H1 (cell line): ENCODE measurements at regions not wholly inside any gene's neighbourhood (a gene's known extent, or its start where the extent isn't known, plus 50 kb on each side); places are given as distances from the start of the nearest gene placed in this dataset.

Experiments used
- CTCF ChIA-PET: fragments of 300-600 bp; sonication (Branson Sonifier 250); formaldehyde crosslinking; loops from one replicate; lab custom pipeline; 2021; ENCODE audit not compliant: partially characterized antibody; lab: Charles Lee
- POLR2A ChIA-PET: fragments of 300-600 bp; sonication (Branson Sonifier 250); formaldehyde crosslinking; loops from one replicate; lab custom pipeline; 2021; ENCODE audit warnings: inconsistent platforms; ENCODE audit not compliant: partially characterized antibody; lab: Charles Lee
- DNase-seq, 2 experiments: peaks; one replicate each; pipeline versions ENCODE4 v3.0.0 to v3.0.0-alpha.2; 2010 to 2022; ENCODE audit warnings: low spot score in 2 of 2, low read depth in 1 of 2, mixed read lengths in 1 of 2
- FAIRE-seq: peaks from 2 replicates; lab custom pipeline; 2011; peaks lifted over from hg19 to GRCh38; lab: Jason Lieb, UNC
- H2AFZ ChIP-seq: 2 replicates; pipeline ENCODE4 v1.8.1; 2012; ENCODE audit warnings: low read length, inconsistent platforms
- H2AK5ac ChIP-seq: 2 replicates; pipeline ENCODE4 v1.6.1; 2013; ENCODE audit warnings: low read depth, low read length
- H2BK120ac ChIP-seq: replicated peaks from 2 replicates; pipeline ENCODE3; 2013; ENCODE audit warnings: low read depth, low read length, inconsistent platforms
- H2BK12ac ChIP-seq: 2 replicates; pipeline ENCODE4 v1.6.1; 2013; ENCODE audit warnings: low read depth, low read length
- H2BK15ac ChIP-seq: 2 replicates; pipeline ENCODE4 v1.6.1; 2013; ENCODE audit warnings: low read length
- H2BK20ac ChIP-seq: 2 replicates; pipeline ENCODE4 v1.6.1; 2013; ENCODE audit warnings: low read length
- H2BK5ac ChIP-seq: 2 replicates; pipeline ENCODE4 v1.6.1; 2013; ENCODE audit warnings: low read depth, low read length
- H3K14ac ChIP-seq: 2 replicates; pipeline ENCODE4 v1.6.1; 2013; ENCODE audit warnings: inconsistent platforms; ENCODE audit not compliant: insufficient read length
- H3K18ac ChIP-seq: 2 replicates; pipeline ENCODE4 v1.6.1; 2013; ENCODE audit warnings: low read length; ENCODE audit errors: extremely low read depth
- H3K23ac ChIP-seq: 2 replicates; pipeline ENCODE4 v1.6.1; 2013; ENCODE audit warnings: inconsistent platforms; ENCODE audit not compliant: insufficient read length
- H3K23me2 ChIP-seq: 2 replicates; pipeline ENCODE4 v1.6.1; 2013; ENCODE audit warnings: low read depth, low read length
- H3K27ac ChIP-seq: 2 replicates; pipeline ENCODE4 v1.6.1; 2011; ENCODE audit warnings: low read depth, low read length, inconsistent platforms
- H3K27me3 ChIP-seq, 4 experiments: replicated peaks in 1 of 4; 1 replicate in 1 of 4; 2 replicates in 3 of 4; pipeline versions ENCODE4 v1.6.1 to v1.8.1; 2011 to 2013; ENCODE audit warnings: low read length in 3 of 4, mild to moderate bottlenecking in 3 of 4, inconsistent platforms in 2 of 4, mixed read lengths in 2 of 4, moderate library complexity in 1 of 4; ENCODE audit not compliant: control insufficient read depth in 3 of 4, insufficient read depth in 3 of 4; ENCODE audit errors: extremely low read depth in 1 of 4
- H3K36me3 ChIP-seq, 4 experiments: 2 replicates each; pipeline versions ENCODE4 v1.6.1 to v1.8.1; 2011 to 2013; ENCODE audit warnings: mild to moderate bottlenecking in 4 of 4, low read length in 3 of 4, moderate library complexity in 2 of 4, control low read depth in 1 of 4, inconsistent platforms in 1 of 4; ENCODE audit not compliant: insufficient read depth in 4 of 4, control insufficient read depth in 2 of 4
- H3K4ac ChIP-seq: replicated peaks from 2 replicates; pipeline ENCODE3; 2013; ENCODE audit warnings: low read length, low read depth, mixed read lengths, inconsistent platforms; ENCODE audit not compliant: insufficient read length
- H3K4me1 ChIP-seq, 4 experiments: replicated peaks in 1 of 4; 1 replicate in 1 of 4; 2 replicates in 3 of 4; pipeline versions ENCODE4 v1.6.1 to v1.8.1; 2011 to 2013; ENCODE audit warnings: low read length in 3 of 4, inconsistent platforms in 2 of 4, mixed read lengths in 1 of 4; ENCODE audit not compliant: insufficient read depth in 4 of 4, control insufficient read depth in 3 of 4
- H3K4me2 ChIP-seq, 2 experiments: 2 replicates each; pipeline versions ENCODE4 v1.6.1 to v1.8.1; 2011 to 2013; ENCODE audit warnings: low read depth in 2 of 2, low read length in 2 of 2, control low read depth in 1 of 2, inconsistent platforms in 1 of 2, mild to moderate bottlenecking in 1 of 2; ENCODE audit not compliant: insufficient read depth in 1 of 2
- H3K4me3 ChIP-seq, 4 experiments: fragments of 200-600, 300-600 bp in 1 of 4; sonication (generic), shearing (Covaris generic), sonication (Bioruptor Twin) in 1 of 4; 2 replicates each; pipeline versions ENCODE4 v1.5.1 to v1.8.1; 2011 to 2016; ENCODE audit warnings: low read length in 4 of 4, low read depth in 3 of 4, control low read depth in 2 of 4, inconsistent platforms in 2 of 4, mild to moderate bottlenecking in 2 of 4, mixed read lengths in 1 of 4, moderate library complexity in 1 of 4; ENCODE audit not compliant: insufficient read depth in 2 of 4; ENCODE audit errors: extremely low read depth in 1 of 4
- H3K56ac ChIP-seq: replicated peaks from 2 replicates; pipeline ENCODE3; 2013; ENCODE audit warnings: low read depth, mild to moderate bottlenecking, mixed read lengths, low read length, inconsistent platforms; ENCODE audit not compliant: insufficient read length
- H3K79me1 ChIP-seq: 2 replicates; pipeline ENCODE4 v1.6.1; 2013; ENCODE audit warnings: low read depth, low read length, control low read depth
- H3K79me2 ChIP-seq, 2 experiments: 2 replicates each; pipeline versions ENCODE4 v1.6.1 to v1.8.1; 2012 to 2013; ENCODE audit warnings: low read length in 2 of 2, mild to moderate bottlenecking in 2 of 2, inconsistent platforms in 1 of 2; ENCODE audit not compliant: insufficient read depth in 2 of 2, control insufficient read depth in 1 of 2
- H3K9ac ChIP-seq, 4 experiments: replicated peaks in 1 of 4; 1 replicate in 1 of 4; 2 replicates in 3 of 4; pipeline versions ENCODE4 v1.6.1 to v1.8.1; 2011 to 2013; ENCODE audit warnings: low read depth in 3 of 4, low read length in 3 of 4, control low read depth in 2 of 4, mild to moderate bottlenecking in 2 of 4, moderate library complexity in 2 of 4, inconsistent platforms in 1 of 4; ENCODE audit errors: extremely low read depth in 1 of 4
- H3K9me3 ChIP-seq, 2 experiments: 2 replicates each; pipeline versions ENCODE4 v1.6.1 to v1.8.1; 2012 to 2013; ENCODE audit warnings: mild to moderate bottlenecking in 2 of 2, moderate library complexity in 2 of 2, control low read depth in 1 of 2, inconsistent platforms in 1 of 2, low read depth in 1 of 2, low read length in 1 of 2, mixed read lengths in 1 of 2; ENCODE audit not compliant: insufficient read depth in 2 of 2
- H4K20me1 ChIP-seq, 2 experiments: replicated peaks in 1 of 2; 2 replicates each; pipeline versions ENCODE3 to v1.8.1; 2011 to 2013; ENCODE audit warnings: inconsistent platforms in 2 of 2, low read length in 2 of 2, mild to moderate bottlenecking in 1 of 2; ENCODE audit not compliant: insufficient read depth in 2 of 2, control insufficient read depth in 1 of 2
- H4K5ac ChIP-seq: 2 replicates; pipeline ENCODE4 v1.6.1; 2013; ENCODE audit warnings: low read length, low read depth, mixed read lengths, inconsistent platforms; ENCODE audit not compliant: insufficient read length
- H4K8ac ChIP-seq: 2 replicates; pipeline ENCODE4 v1.8.0; 2013; ENCODE audit warnings: mild to moderate bottlenecking, moderate library complexity, low read length, inconsistent platforms; ENCODE audit not compliant: insufficient read depth; ENCODE audit errors: extremely low read depth
- H4K91ac ChIP-seq: replicated peaks from 2 replicates; pipeline ENCODE3; 2013; ENCODE audit warnings: low read length, mixed read lengths, inconsistent platforms; ENCODE audit not compliant: insufficient read length
- BCL11A ChIP-seq, 2 experiments: IDR thresholded peaks; one replicate each; pipeline ENCODE4 v1.6.1; 2011; ENCODE audit warnings: low read depth in 2 of 2, low read length in 2 of 2, mild to moderate bottlenecking in 2 of 2
- CEBPB ChIP-seq: IDR thresholded peaks from 2 replicates; pipeline ENCODE4 v1.6.1; 2012; ENCODE audit warnings: low read depth, low read length
- FOSL1 ChIP-seq: IDR thresholded peaks from 2 replicates; pipeline ENCODE4 v1.6.1; 2011; ENCODE audit warnings: mild to moderate bottlenecking, low read depth, low read length, moderate library complexity; ENCODE audit not compliant: insufficient read depth
- GABPA ChIP-seq: IDR thresholded peaks from 2 replicates; pipeline ENCODE4 v1.6.1; 2011; ENCODE audit warnings: mild to moderate bottlenecking, low read length, moderate library complexity, borderline replicate concordance; ENCODE audit not compliant: insufficient read depth
- GTF2F1 ChIP-seq: IDR thresholded peaks from 2 replicates; pipeline ENCODE4 v1.6.1; 2012; ENCODE audit warnings: low read depth, low read length, improper control_type of control experiment, borderline replicate concordance
- HDAC2 ChIP-seq, 2 experiments: fragments of 300-600 bp in 1 of 2; sonication (generic) in 1 of 2; IDR thresholded peaks; 2 replicates each; pipeline ENCODE4 v1.6.1; 2011 to 2012; ENCODE audit warnings: low read depth in 2 of 2, low read length in 2 of 2, mild to moderate bottlenecking in 2 of 2, moderate library complexity in 2 of 2, borderline replicate concordance in 1 of 2, inconsistent platforms in 1 of 2
- HDAC6 ChIP-seq: IDR thresholded peaks from one replicate; pipeline ENCODE4 v1.7.1; 2012; ENCODE audit warnings: low read depth, mild to moderate bottlenecking, inconsistent platforms, low read length, moderate library complexity
- KDM1A ChIP-seq: fragments of 200-600, 300-600 bp; sonication (generic); IDR thresholded peaks from 2 replicates; pipeline ENCODE4 v1.7.1; 2016; ENCODE audit warnings: mild to moderate bottlenecking, low read length, borderline replicate concordance
- KDM4A ChIP-seq: IDR thresholded peaks from one replicate; pipeline ENCODE4 v1.7.1; 2012; ENCODE audit warnings: low read depth, mild to moderate bottlenecking, moderate library complexity, low read length, inconsistent platforms; ENCODE audit not compliant: severe bottlenecking
- NANOG ChIP-seq: IDR thresholded peaks from 2 replicates; pipeline ENCODE4 v1.6.1; 2011; ENCODE audit warnings: low read length, low read depth, mild to moderate bottlenecking, inconsistent platforms; ENCODE audit not compliant: insufficient read depth, poor library complexity, severe bottlenecking
- RFX5 ChIP-seq: IDR thresholded peaks from 2 replicates; pipeline ENCODE4 v1.6.1; 2011; ENCODE audit warnings: low read depth, low read length, improper control_type of control experiment, borderline replicate concordance
- SAP30 ChIP-seq: fragments of 300-600 bp; sonication (generic); IDR thresholded peaks from 2 replicates; pipeline ENCODE4 v1.7.1; 2012; ENCODE audit warnings: low read length, moderate library complexity, mild to moderate bottlenecking, inconsistent platforms; ENCODE audit not compliant: insufficient read depth, insufficient replicate concordance
- SIN3A ChIP-seq, 2 experiments: IDR thresholded peaks in 1 of 2; conservative IDR thresholded peaks in 1 of 2; 2 replicates each; pipeline ENCODE4 v1.6.1; 2011 to 2012; ENCODE audit warnings: low read length in 2 of 2, improper control_type of control experiment in 1 of 2, low read depth in 1 of 2, mild to moderate bottlenecking in 1 of 2
- TAF7 ChIP-seq: optimal IDR thresholded peaks from 2 replicates; pipeline ENCODE3; 2011; ENCODE audit warnings: low read depth, mild to moderate bottlenecking, inconsistent platforms, low read length, moderate library complexity, borderline replicate concordance
- WGBS, 2 experiments: shearing (Covaris generic) in 1 of 2; methylation state at CpG; one replicate each; pipeline versions ENCODE4 v1.1.6 to v1.1.7; 2013 to 2015; ENCODE audit warnings: low lambda C conversion rate in 2 of 2, mixed read lengths in 2 of 2, inconsistent platforms in 1 of 2, low coverage in 1 of 2, missing lambda C conversion rate in 1 of 2; ENCODE audit not compliant: insufficient replicate concordance in 2 of 2, insufficient coverage in 1 of 2, insufficient read length in 1 of 2; ENCODE audit errors: extremely low coverage in 1 of 2, missing lambda C conversion rate in 1 of 2; 5-methylcytosine and 5-hydroxymethylcytosine counted together

GRCh38 chr2:118580107-118580506 lies 267.3 kb downstream of the EN1 start:
- ChIA-PET POLR2A (no interaction called here), CTCF (interaction anchor here (1.5 kb wide), 1 partner anchor 358 kb away, joined by 4 read pairs; no protein-coding TSS in a partner anchor)
- FAIRE-seq = no peak
- Histone ChIP-seq H3K4me3 (no peak overlapping the region), H4K20me1 (no peaks in the 10 kb centered on the region), H3K14ac (no peak overlapping the region), H3K4ac (no peak overlapping the region), H3K79me1 (no peaks in the 10 kb centered on the region), H3K79me2 (no peaks in the 10 kb centered on the region), H2BK5ac (no peak overlapping the region), H2AK5ac (no peak overlapping the region), H4K8ac (no peak overlapping the region), H2BK12ac (no peak overlapping the region), H2BK15ac (no peak overlapping the region), H3K36me3 (no peaks in the 10 kb centered on the region), H3K9ac (no peak overlapping the region), H3K18ac (no peak overlapping the region), H3K56ac (no peak overlapping the region), H3K23ac (no peak overlapping the region), H3K27me3 (no peaks in the 10 kb centered on the region; a peak in 1 of 7 replicates), H4K5ac (no peak overlapping the region), H3K4me2 (no peak overlapping the region), H2BK20ac (no peak overlapping the region), H4K91ac (no peak overlapping the region), H2BK120ac (no peak overlapping the region), H3K4me1 (0 out of 7 replicates have a peak, but pooled peaks cover 0 to 3% (median 0%) of the 10 kb centered on the region in 4 experiments), H2AFZ (no peak overlapping the region), H3K9me3 (no peaks in the 10 kb centered on the region), H3K27ac (no peak overlapping the region), H3K23me2 (no peaks in the 10 kb centered on the region)
- no peak for DNase-seq
- 84% methylated on average over 2 of the region's 2 CpGs; no CpG with 5 or more reads in 1 of the 2 experiments for WGBS, 2 experiments
- no peak for TF ChIP-seq TAF7
- no peak for TF ChIP-seq HDAC2 (IDR thresholded peaks at IDR 0.05; ENCODE audit: borderline replicate concordance in 1 of 2, low read depth in 2 of 2, low read length in 2 of 2)
- no peak for TF ChIP-seq BCL11A (IDR thresholded peaks at IDR 0.05; ENCODE audit: low read depth in 2 of 2, low read length in 2 of 2)
- TF ChIP-seq GTF2F1 = no peak
- no peak for TF ChIP-seq KDM4A
- TF ChIP-seq CEBPB = no peak
- TF ChIP-seq SIN3A (conservative IDR thresholded peaks at IDR 0.05 in 1 of 2, IDR thresholded peaks at IDR 0.05 in 1 of 2; ENCODE audit: low read depth in 1 of 2, low read length in 2 of 2) = no peak
- TF ChIP-seq RFX5 = no peak
- no peak for TF ChIP-seq FOSL1
- no peak for TF ChIP-seq HDAC6
- TF ChIP-seq GABPA = no peak
- TF ChIP-seq KDM1A = no peak
- TF ChIP-seq SAP30 = no peak
- no peak for TF ChIP-seq NANOG
